ENCODE measurements at regions not wholly inside any gene's neighbourhood (a gene's known extent, or its start where the extent isn't known, plus 50 kb on each side); places are given as distances from the start of the nearest gene placed in this dataset.
A peak's percentile ranks its signal among the peaks of the same experiment; 100 is the strongest.

- FAIRE-seq (no peak), DNase-seq (ENCODE audit: insufficient read length, low spot score) (no peak)
- no peak for TF ChIP-seq CTCF (IDR thresholded peaks at IDR 0.05; ENCODE audit: insufficient read depth, missing control alignments)
Measured at GRCh38 chr16:75780669-75781068, 54.4 kb upstream of the CPHXL start.

- no peak for TF ChIP-seq CTCF (IDR thresholded peaks at IDR 0.05; ENCODE audit: insufficient read depth, missing control alignments)
- DNase-seq (ENCODE audit: insufficient read length, low spot score) (no peak), FAIRE-seq (no peak)
Measured at GRCh38 chr16:75781683-75782343, 55.5 kb upstream of the CPHXL start.

- no peak for TF ChIP-seq CTCF (IDR thresholded peaks at IDR 0.05; ENCODE audit: insufficient read depth, missing control alignments)
- DNase-seq (ENCODE audit: insufficient read length, low spot score) (no peak), FAIRE-seq (no peak)
Measured at GRCh38 chr16:75787440-75787839, 61.1 kb upstream of the CPHXL start.

- FAIRE-seq (no peak), DNase-seq (ENCODE audit: insufficient read length, low spot score) (peak; percentile 17)
- TF ChIP-seq CTCF (IDR thresholded peaks at IDR 0.05; ENCODE audit: insufficient read depth, missing control alignments) = peak; percentile 84
Measured at GRCh38 chr16:75789237-75789636, 62.9 kb upstream of the CPHXL start.

- FAIRE-seq (no peak), DNase-seq (ENCODE audit: insufficient read length, low spot score) (no peak)
- no peak for TF ChIP-seq CTCF (IDR thresholded peaks at IDR 0.05; ENCODE audit: insufficient read depth, missing control alignments)
Measured at GRCh38 chr16:75792771-75793492, 66.6 kb upstream of the CPHXL start.

GRCh38 chr16:75793641-75794040, 67.4 kb upstream of the CPHXL start:
- FAIRE-seq (no peak), DNase-seq (ENCODE audit: insufficient read length, low spot score) (no peak)

More at GRCh38 chr16:75793641-75794040, 67.4 kb upstream of the CPHXL start:
- TF ChIP-seq CTCF (IDR thresholded peaks at IDR 0.05; ENCODE audit: insufficient read depth, missing control alignments) = no peak
